K562 (cell line): ENCODE measurements at regions not wholly inside any gene's neighbourhood (a gene's known extent, or its start where the extent isn't known, plus 50 kb on each side); places are given as distances from the start of the nearest gene placed in this dataset.

Experiments used
- ARID3B ChIP-seq: fragments of 250-450 bp; sonication (Bioruptor Pico); IDR thresholded peaks from 2 replicates; pipeline ENCODE4 v1.4.0; 2020; ENCODE audit warnings: borderline replicate concordance
- FOXA1 ChIP-seq: fragments of 450-650 bp; IDR thresholded peaks from 2 replicates; pipeline ENCODE4 v1.6.1; 2016; ENCODE audit warnings: mild to moderate bottlenecking, borderline replicate concordance
- SMARCA4 ChIP-seq: fragments of 450-650 bp; IDR thresholded peaks from 2 replicates; pipeline ENCODE4 v1.6.1; 2016
- SRF ChIP-seq, 2 experiments: fragments of 250-450, 450-650 bp in 1 of 2; sonication (Bioruptor Pico) in 1 of 2; sonication (generic) in 1 of 2; formaldehyde crosslinking; IDR thresholded peaks; 2 replicates each; pipeline versions ENCODE4 v1.5.0 to v1.5.1; 2020 to 2022; ENCODE audit warnings: mild to moderate bottlenecking in 1 of 2, missing genetic modification reagents in 1 of 2
- U2AF2 ChIP-seq: fragments of 200-400 bp; formaldehyde crosslinking; optimal IDR thresholded peaks from 2 replicates; pipeline ENCODE3; 2017; ENCODE audit warnings: low read depth, mild to moderate bottlenecking, low read length
- TF ChIP-seq, protein P1 (sequence below): fragments of 450-650 bp; formaldehyde crosslinking; conservative IDR thresholded peaks from 2 replicates; pipeline ENCODE4 v1.4.0; 2022; ENCODE audit warnings: mild to moderate bottlenecking, missing genetic modification characterization
- TF ChIP-seq, protein P2 (sequence below): sonication (generic); formaldehyde crosslinking; IDR thresholded peaks from 2 replicates; pipeline ENCODE4 v1.8.0; 2022; ENCODE audit warnings: mild to moderate bottlenecking, missing genetic modification reagents

GRCh38 chr18:1511619-1512311 lies 607.1 kb downstream of the ADCYAP1 start (continued):
- TF ChIP-seq, protein P1, sequence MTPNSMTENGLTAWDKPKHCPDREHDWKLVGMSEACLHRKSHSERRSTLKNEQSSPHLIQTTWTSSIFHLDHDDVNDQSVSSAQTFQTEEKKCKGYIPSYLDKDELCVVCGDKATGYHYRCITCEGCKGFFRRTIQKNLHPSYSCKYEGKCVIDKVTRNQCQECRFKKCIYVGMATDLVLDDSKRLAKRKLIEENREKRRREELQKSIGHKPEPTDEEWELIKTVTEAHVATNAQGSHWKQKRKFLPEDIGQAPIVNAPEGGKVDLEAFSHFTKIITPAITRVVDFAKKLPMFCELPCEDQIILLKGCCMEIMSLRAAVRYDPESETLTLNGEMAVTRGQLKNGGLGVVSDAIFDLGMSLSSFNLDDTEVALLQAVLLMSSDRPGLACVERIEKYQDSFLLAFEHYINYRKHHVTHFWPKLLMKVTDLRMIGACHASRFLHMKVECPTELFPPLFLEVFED = no peak; the same call in 1 of the 2 replicates
- TF ChIP-seq SMARCA4 (peak; percentile 53; the same call in 1 of the 2 replicates), ARID3B (CRISPR knock-in tag) (no peak), U2AF2 (no peak), SRF (CRISPR knock-in tag; IDR thresholded peaks at IDR 0.05) (0 out of 4 replicates have a peak, but pooled peaks of 1 of the 2 experiments have one; percentile 21), FOXA1 (no peak)
- TF ChIP-seq, protein P2, sequence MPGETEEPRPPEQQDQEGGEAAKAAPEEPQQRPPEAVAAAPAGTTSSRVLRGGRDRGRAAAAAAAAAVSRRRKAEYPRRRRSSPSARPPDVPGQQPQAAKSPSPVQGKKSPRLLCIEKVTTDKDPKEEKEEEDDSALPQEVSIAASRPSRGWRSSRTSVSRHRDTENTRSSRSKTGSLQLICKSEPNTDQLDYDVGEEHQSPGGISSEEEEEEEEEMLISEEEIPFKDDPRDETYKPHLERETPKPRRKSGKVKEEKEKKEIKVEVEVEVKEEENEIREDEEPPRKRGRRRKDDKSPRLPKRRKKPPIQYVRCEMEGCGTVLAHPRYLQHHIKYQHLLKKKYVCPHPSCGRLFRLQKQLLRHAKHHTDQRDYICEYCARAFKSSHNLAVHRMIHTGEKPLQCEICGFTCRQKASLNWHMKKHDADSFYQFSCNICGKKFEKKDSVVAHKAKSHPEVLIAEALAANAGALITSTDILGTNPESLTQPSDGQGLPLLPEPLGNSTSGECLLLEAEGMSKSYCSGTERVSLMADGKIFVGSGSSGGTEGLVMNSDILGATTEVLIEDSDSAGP = no peak
